Esophagus squamous epithelium (tissue), 5 donors: ENCODE measurements at regions not wholly inside any gene's neighbourhood (a gene's known extent, or its start where the extent isn't known, plus 50 kb on each side); places are given as distances from the start of the nearest gene placed in this dataset.

Experiments used
- DNase-seq: peaks from one replicate; lab custom pipeline; 2025; lab: John Stamatoyannopoulos, UW
- H3K27ac ChIP-seq, 4 donors: fragments of 200-600 bp; sonication (generic); one replicate each; pipeline ENCODE4 v1.5.1; 2016 to 2019; ENCODE audit warnings: mild to moderate bottlenecking in 1 of 4
- H3K27me3 ChIP-seq, 4 donors: fragments of 200-600 bp; sonication (generic); 1 replicate in 3 of 4; 2 replicates in 1 of 4; pipeline versions ENCODE4 v1.5.1 to v1.6.0; 2017 to 2021; ENCODE audit warnings: antibody characterized with exemption in 1 of 4
- H3K36me3 ChIP-seq, 3 donors: fragments of 200-600 bp; sonication (generic); one replicate each; pipeline ENCODE4 v1.5.1; 2016 to 2019
- H3K4me1 ChIP-seq, 3 donors: fragments of 200-600 bp; sonication (generic); one replicate each; pipeline ENCODE4 v1.5.1; 2017 to 2019
- H3K4me3 ChIP-seq, 4 donors: fragments of 200-600 bp; sonication (generic); 1 replicate in 3 of 4; 2 replicates in 1 of 4; pipeline ENCODE4 v1.5.1; 2016 to 2019; ENCODE audit warnings: mild to moderate bottlenecking in 2 of 4, moderate library complexity in 1 of 4
- H3K9me3 ChIP-seq, 3 donors: fragments of 200-600 bp; sonication (generic); one replicate each; pipeline ENCODE4 v1.5.1; 2016 to 2019
- CTCF ChIP-seq, 6 experiments: fragments of 450-650 bp in 4 of 6; fragments of 200-600 bp in 2 of 6; sonication (generic) in 2 of 6; IDR thresholded peaks; one replicate each; pipeline ENCODE4 v1.5.1; 2016 to 2019; ENCODE audit warnings: antibody characterized with exemption in 6 of 6, mild to moderate bottlenecking in 4 of 6, moderate library complexity in 4 of 6
- POLR2A ChIP-seq, 4 donors: fragments of 450-650 bp; IDR thresholded peaks; one replicate each; pipeline ENCODE4 v1.6.1; 2017; ENCODE audit warnings: antibody characterized with exemption in 4 of 4, mild to moderate bottlenecking in 4 of 4, moderate library complexity in 3 of 4
- WGBS, 2 donors: methylation state at CpG; one replicate each; pipeline ENCODE4 v1.1.5; 2018; 5-methylcytosine and 5-hydroxymethylcytosine counted together
- intact Hi-C: fragments of 100-400 bp; cut with DNase I; formaldehyde crosslinking; loops from one replicate; pipeline ENCODE4 v1.15.0; 2022
- donor health status: DM: yes; HTN: yes; CAD: no.

DNA sequence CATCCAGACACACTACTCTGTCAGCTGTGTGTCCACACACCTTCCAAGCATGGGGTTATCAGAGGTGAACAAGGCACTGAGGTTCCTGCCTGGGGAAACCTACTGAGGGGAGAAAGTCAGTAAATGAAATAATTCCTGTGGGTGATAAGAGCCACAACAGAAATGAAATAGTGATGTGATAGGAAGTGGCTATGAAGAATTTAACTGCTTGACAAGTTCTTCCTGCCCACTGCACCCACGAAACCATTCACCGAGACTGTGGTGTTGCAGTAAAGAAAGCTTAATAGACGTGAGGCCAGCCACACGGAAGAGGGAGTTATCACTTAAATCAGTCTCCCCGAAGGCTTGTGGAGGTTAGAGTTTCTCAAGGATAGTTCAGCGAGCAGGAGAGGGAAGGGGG lies 353.1 kb downstream of the UQCRFS1 start:
- DNase-seq = no peak
- Histone ChIP-seq H3K9me3 (no peaks in the 10 kb centered on the region), H3K27me3 (peaks cover 0 to 6% (median 0%) of the 10 kb centered on the region in 4 donors), H3K4me1 (no peaks in the 10 kb centered on the region), H3K4me3 (no peak overlapping the region), H3K36me3 (no peaks in the 10 kb centered on the region), H3K27ac (no peak overlapping the region)
- intact Hi-C loops = no loop called here
- TF ChIP-seq POLR2A (IDR thresholded peaks at IDR 0.05) = no peak
- no peak for TF ChIP-seq CTCF (IDR thresholded peaks at IDR 0.05)
- WGBS, 2 donors = 35 to 46% methylated on average over 6 of the region's 6 CpGs

DNA sequence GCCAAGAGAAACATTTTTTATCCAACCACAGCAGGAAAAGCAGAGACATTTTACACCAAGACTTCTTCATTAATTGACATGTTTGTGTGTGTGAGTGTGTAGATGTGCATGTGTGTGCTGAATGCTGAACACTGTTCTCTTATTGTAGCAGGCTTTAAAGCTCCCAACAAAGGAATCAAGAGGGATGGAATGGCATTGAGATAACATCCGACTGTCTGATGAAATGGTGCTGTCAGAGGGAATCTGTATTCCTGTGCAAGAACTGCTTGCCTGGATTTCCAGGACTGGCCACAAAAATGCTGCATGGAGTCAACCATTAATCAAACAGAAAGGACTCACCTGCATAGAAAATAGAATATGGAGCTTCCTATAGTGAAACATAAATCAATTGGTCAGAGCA lies 354.0 kb downstream of the UQCRFS1 start:
- Histone ChIP-seq H3K4me1 (no peaks in the 10 kb centered on the region), H3K36me3 (no peaks in the 10 kb centered on the region), H3K4me3 (no peak overlapping the region), H3K9me3 (no peaks in the 10 kb centered on the region), H3K27me3 (peaks cover 0 to 6% (median 0%) of the 10 kb centered on the region in 4 donors), H3K27ac (no peak overlapping the region)
- intact Hi-C loops = no loop called here
- TF ChIP-seq POLR2A (IDR thresholded peaks at IDR 0.05) (no peak), CTCF (IDR thresholded peaks at IDR 0.05) (no peak)
- whole genome bisulfite sequencing, 2 donors = 43 to 50% methylated on average over 1 of the region's 1 CpG
- no peak for DNase-seq

DNA sequence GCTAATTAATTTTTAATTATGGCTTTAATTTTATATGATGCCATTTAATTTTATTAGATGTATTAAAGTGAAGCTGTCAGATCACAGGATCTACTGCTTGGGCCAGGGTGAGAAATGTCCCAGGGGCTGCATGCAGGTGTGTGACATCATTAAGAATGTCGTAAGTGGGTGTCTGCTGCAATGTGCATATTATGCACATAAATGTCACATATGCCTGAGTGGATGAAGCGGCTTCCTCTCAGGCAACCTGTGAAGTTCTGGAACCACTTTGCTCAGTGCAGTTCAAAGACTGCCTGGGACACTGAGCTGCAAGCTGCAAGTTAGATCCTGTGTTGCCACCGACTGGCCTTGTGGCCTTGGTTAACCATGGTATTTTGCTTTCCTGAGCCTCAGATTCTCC lies 355.0 kb downstream of the UQCRFS1 start:
- H3K27me3 ChIP-seq = peaks cover 0 to 6% (median 0%) of the 10 kb centered on the region in 4 donors
- no peak for DNase-seq
- no peaks in the 10 kb centered on the region for H3K36me3 ChIP-seq
- 71 to 73% methylated on average over 3 of the region's 3 CpGs for WGBS, 2 donors
- H3K4me3 ChIP-seq = no peak overlapping the region
- TF ChIP-seq CTCF (IDR thresholded peaks at IDR 0.05) (no peak), POLR2A (IDR thresholded peaks at IDR 0.05) (no peak)
- no peaks in the 10 kb centered on the region for H3K9me3 ChIP-seq
- no peak overlapping the region for H3K27ac ChIP-seq
- no peaks in the 10 kb centered on the region for H3K4me1 ChIP-seq
- intact Hi-C loops = no loop called here

DNA sequence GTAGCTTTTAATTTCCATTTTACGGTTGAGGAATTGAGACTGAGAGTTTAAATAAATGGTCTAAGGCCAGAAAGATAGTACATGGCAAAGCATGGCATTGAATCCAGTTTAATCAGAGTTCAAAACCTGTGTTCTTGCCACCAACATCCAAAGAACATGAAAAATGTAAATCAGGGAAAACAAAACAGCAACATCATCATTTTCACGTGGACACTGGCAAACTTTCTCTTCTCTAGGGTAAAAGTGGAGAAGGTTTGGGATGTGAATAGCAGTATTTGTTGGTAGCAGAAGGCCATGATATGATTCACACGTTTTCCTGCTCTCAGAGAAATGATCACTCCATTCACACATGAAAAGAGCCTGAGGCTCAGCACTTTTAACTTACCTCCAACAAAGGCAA lies 357.7 kb downstream of the UQCRFS1 start:
- Histone ChIP-seq H3K4me1 (no peaks in the 10 kb centered on the region), H3K4me3 (no peak overlapping the region), H3K27me3 (peaks cover 0 to 6% (median 0%) of the 10 kb centered on the region in 4 donors), H3K36me3 (no peaks in the 10 kb centered on the region), H3K27ac (no peak overlapping the region), H3K9me3 (no peaks in the 10 kb centered on the region)
- intact Hi-C loops = no loop called here
- WGBS, 2 donors = 39 to 53% methylated on average over 3 of the region's 3 CpGs
- TF ChIP-seq CTCF (IDR thresholded peaks at IDR 0.05) = no peak
- no peak for TF ChIP-seq POLR2A (IDR thresholded peaks at IDR 0.05)
- no peak for DNase-seq

GRCh38 chr19:28847468-28847867 lies 365.5 kb downstream of the UQCRFS1 start:
- intact Hi-C loops = no loop called here
- TF ChIP-seq CTCF (IDR thresholded peaks at IDR 0.05) (no peak), POLR2A (IDR thresholded peaks at IDR 0.05) (no peak)
- H3K27ac ChIP-seq = no peak overlapping the region
- H3K36me3 ChIP-seq = no peaks in the 10 kb centered on the region
- no peak overlapping the region for H3K4me3 ChIP-seq
- H3K9me3 ChIP-seq = no peaks in the 10 kb centered on the region
- H3K27me3 ChIP-seq = no peaks in the 10 kb centered on the region
- DNase-seq = no peak
- H3K4me1 ChIP-seq = no peaks in the 10 kb centered on the region
- WGBS, 2 donors = 65 to 73% methylated on average over 4 of the region's 4 CpGs
